Neural crest cell (in vitro differentiated cells): ENCODE measurements at regions not wholly inside any gene's neighbourhood (a gene's known extent, or its start where the extent isn't known, plus 50 kb on each side); places are given as distances from the start of the nearest gene placed in this dataset.

Experiments used
- DNase-seq: peaks from one replicate; pipeline ENCODE4 v3.0.0; 2021; ENCODE audit warnings: low read depth, mixed read lengths, low spot score
- H3K27ac Mint-ChIP-seq: one replicate; pipeline ENCODE4 v1.8.0; 2021; ENCODE audit warnings: mild to moderate bottlenecking, mixed read lengths; ENCODE audit not compliant: unreplicated experiment
- H3K27me3 Mint-ChIP-seq: 2 replicates; pipeline ENCODE4 v1.8.0; 2021; ENCODE audit warnings: low read depth, mild to moderate bottlenecking, mixed read lengths
- H3K36me3 Mint-ChIP-seq: 2 replicates; pipeline ENCODE4 v1.8.0; 2021; ENCODE audit warnings: low read depth, mild to moderate bottlenecking, mixed read lengths
- H3K4me1 Mint-ChIP-seq: 2 replicates; pipeline ENCODE4 v1.8.0; 2021; ENCODE audit warnings: mixed read lengths
- H3K4me3 Mint-ChIP-seq: one replicate; pipeline ENCODE4 v1.8.0; 2021; ENCODE audit warnings: mild to moderate bottlenecking, mixed read lengths
- H3K9me3 Mint-ChIP-seq: 2 replicates; pipeline ENCODE4 v1.8.0; 2021; ENCODE audit warnings: mixed read lengths
- TF ChIP-seq, protein P1 (sequence below): fragments of 200-600 bp; sonication (generic); conservative IDR thresholded peaks from 2 replicates; pipeline ENCODE4 v1.5.0; 2021; ENCODE audit warnings: antibody characterized with exemption, mild to moderate bottlenecking

DNA sequence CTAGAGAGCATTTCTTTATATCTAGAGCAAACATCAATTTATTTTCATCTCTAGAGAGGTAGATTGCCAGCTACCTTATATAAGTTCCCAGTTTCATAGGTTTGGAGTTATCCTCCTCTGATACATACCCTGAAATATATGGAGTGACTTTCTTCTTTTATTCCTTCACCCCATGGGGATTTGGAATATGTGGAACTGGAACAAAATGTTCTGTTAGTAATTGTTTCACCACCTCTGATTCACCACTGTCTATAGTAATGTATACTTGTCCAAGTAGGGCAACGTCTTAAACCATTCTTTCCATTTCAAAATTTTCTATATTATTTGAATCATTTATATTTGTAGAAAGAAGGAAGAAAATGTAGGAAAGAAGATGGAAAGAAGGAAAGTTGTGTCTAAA is 511.2 kb upstream of the KCND2 start:
- H3K9me3 Mint-ChIP-seq, result no peaks in the 10 kb centered on the region
- no peak for DNase-seq
- no peaks in the 10 kb centered on the region for H3K27me3 Mint-ChIP-seq
- no peaks in the 10 kb centered on the region for H3K36me3 Mint-ChIP-seq
- TF ChIP-seq, protein P1, sequence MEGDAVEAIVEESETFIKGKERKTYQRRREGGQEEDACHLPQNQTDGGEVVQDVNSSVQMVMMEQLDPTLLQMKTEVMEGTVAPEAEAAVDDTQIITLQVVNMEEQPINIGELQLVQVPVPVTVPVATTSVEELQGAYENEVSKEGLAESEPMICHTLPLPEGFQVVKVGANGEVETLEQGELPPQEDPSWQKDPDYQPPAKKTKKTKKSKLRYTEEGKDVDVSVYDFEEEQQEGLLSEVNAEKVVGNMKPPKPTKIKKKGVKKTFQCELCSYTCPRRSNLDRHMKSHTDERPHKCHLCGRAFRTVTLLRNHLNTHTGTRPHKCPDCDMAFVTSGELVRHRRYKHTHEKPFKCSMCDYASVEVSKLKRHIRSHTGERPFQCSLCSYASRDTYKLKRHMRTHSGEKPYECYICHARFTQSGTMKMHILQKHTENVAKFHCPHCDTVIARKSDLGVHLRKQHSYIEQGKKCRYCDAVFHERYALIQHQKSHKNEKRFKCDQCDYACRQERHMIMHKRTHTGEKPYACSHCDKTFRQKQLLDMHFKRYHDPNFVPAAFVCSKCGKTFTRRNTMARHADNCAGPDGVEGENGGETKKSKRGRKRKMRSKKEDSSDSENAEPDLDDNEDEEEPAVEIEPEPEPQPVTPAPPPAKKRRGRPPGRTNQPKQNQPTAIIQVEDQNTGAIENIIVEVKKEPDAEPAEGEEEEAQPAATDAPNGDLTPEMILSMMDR, result no peak
- H3K27ac Mint-ChIP-seq, result no peak overlapping the region
- H3K4me1 Mint-ChIP-seq, result no peaks in the 10 kb centered on the region
- no peak overlapping the region for H3K4me3 Mint-ChIP-seq

DNA sequence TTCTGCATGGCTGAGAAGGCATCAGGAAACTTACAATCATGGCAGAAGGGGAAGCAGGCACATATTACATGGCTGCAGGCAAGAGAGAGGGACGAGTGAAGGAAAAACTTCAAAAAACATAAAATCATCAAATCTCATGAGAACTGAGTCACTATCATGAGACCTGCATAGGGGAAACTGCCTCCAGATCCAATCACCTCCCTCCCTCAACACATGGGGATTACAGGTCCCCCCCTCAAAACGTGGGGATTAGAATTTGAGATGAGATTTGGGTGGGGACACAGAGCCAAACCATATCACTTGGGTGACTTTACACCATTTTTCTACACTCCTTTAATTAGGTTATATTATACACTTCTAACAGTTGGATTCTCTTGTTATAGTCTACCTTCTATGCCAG is 490.7 kb upstream of the KCND2 start:
- H3K27ac Mint-ChIP-seq, result no peak overlapping the region
- no peaks in the 10 kb centered on the region for H3K36me3 Mint-ChIP-seq
- H3K4me3 Mint-ChIP-seq, result no peak overlapping the region
- DNase-seq, result no peak
- no peaks in the 10 kb centered on the region for H3K4me1 Mint-ChIP-seq
- no peaks in the 10 kb centered on the region for H3K27me3 Mint-ChIP-seq
- TF ChIP-seq, protein P1, result no peak
- H3K9me3 Mint-ChIP-seq, result no peaks in the 10 kb centered on the region

DNA sequence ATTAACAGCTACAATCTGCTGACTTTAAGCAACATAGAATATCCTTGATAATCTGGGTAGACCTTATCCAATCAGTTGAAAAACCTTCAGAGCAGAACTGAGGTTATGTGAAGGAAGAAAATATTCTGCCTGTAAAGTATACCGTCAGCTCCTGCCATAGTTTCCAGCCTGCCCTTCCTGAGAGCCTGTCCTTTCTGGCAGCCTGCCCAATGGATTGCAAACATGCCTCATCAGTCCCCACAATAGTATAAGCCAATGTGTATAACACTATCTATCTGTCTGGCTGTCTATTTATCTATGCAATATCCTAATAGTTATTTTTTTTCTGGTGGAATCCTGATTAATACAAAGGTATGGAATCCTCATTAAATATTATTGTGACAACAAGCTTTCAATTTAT is 489.2 kb upstream of the KCND2 start:
- Mint-ChIP-seq H3K27ac (no peak overlapping the region), H3K4me1 (no peaks in the 10 kb centered on the region), H3K9me3 (no peaks in the 10 kb centered on the region), H3K4me3 (no peak overlapping the region), H3K36me3 (no peaks in the 10 kb centered on the region), H3K27me3 (no peaks in the 10 kb centered on the region)
- DNase-seq, result no peak
- TF ChIP-seq, protein P1, result no peak

DNA sequence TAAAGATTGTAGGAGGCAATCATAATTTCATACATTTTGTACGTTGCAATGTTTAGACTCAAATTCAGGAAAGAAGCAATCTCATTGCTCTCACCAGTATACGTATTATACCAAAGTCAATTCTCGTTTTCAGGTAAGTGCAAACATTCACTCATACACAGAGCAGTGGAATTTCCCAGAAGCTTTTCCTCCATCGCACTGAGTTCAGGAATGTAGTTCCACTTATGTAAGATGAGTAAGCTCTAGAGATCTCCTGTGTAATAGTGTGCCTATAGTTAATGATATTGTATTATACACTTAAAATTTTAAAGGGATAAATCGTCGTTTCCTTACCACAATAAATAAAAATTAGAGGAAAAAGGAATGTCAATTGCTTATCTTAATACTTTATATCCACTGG is 470.8 kb upstream of the KCND2 start:
- no peaks in the 10 kb centered on the region for H3K4me1 Mint-ChIP-seq
- no peaks in the 10 kb centered on the region for H3K9me3 Mint-ChIP-seq
- H3K36me3 Mint-ChIP-seq, result no peaks in the 10 kb centered on the region
- DNase-seq, result no peak
- H3K4me3 Mint-ChIP-seq, result no peak overlapping the region
- H3K27me3 Mint-ChIP-seq, result no peaks in the 10 kb centered on the region
- TF ChIP-seq, protein P1, result no peak
- H3K27ac Mint-ChIP-seq, result no peak overlapping the region

DNA sequence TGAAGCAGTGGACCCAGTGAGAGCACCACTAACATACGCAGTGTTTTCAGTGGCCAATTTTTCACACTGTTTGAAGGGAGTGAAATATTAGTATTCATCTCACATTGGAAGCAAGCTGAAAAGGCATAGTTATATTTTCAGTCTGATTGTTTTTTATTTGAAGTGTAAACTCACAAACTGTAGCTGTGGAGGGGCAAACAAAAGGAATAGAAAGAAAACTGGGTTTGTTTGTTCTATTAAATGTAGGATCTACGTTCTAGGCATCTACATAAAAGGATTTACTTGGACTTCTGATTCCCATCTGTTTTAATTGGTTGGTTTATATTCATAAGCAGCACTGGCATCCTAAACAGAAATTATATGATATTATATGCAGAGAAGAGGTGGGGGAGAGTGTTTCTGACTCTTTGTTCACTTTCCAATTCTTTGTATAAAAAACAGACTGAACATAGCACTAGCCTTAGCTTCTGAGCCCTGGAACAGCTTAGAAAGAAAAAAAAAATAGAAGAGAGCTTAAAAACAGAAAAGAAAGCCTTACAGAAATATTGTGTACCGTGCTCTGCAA is 447.8 kb upstream of the KCND2 start:
- H3K27ac Mint-ChIP-seq, result no peak overlapping the region
- no peaks in the 10 kb centered on the region for H3K9me3 Mint-ChIP-seq
- TF ChIP-seq, protein P1, result no peak
- DNase-seq, result no peak
- H3K36me3 Mint-ChIP-seq, result no peaks in the 10 kb centered on the region
- no peaks in the 10 kb centered on the region for H3K27me3 Mint-ChIP-seq
- H3K4me1 Mint-ChIP-seq, result no peaks in the 10 kb centered on the region
- H3K4me3 Mint-ChIP-seq, result no peak overlapping the region

DNA sequence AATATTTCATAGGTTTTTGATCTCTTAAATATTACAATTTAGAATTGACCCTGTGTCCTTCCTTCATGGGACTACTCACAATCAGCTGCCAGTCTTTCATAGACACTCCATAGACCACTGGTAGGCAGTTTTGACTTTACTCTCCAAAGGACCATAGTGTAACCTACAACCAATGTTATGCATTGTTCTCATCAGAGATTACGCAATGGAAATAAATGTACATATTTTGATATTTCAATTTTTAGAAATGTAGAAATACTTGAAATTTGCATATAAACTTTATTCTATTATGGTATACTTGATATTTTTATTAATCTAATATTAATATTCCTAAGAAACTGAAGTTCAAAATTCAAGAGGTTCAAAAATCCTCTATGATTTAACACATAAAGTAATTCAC is 446.4 kb upstream of the KCND2 start:
- Mint-ChIP-seq H3K27ac (no peak overlapping the region), H3K36me3 (no peaks in the 10 kb centered on the region), H3K4me1 (no peaks in the 10 kb centered on the region), H3K4me3 (no peak overlapping the region), H3K9me3 (no peaks in the 10 kb centered on the region), H3K27me3 (no peaks in the 10 kb centered on the region)
- TF ChIP-seq, protein P1, result no peak
- no peak for DNase-seq
